ENCODE measurements at regions not wholly inside any gene's neighbourhood (a gene's known extent, or its start where the extent isn't known, plus 50 kb on each side); places are given as distances from the start of the nearest gene placed in this dataset.

GRCh38 chr12:75702477-75703093, 191.2 kb upstream of the KRR1 start:
- TF ChIP-seq EZH2phosphoT487 (IDR thresholded peaks at IDR 0.05; ENCODE audit: borderline replicate concordance, low read length), result no peak
- TF ChIP-seq, protein P1, sequence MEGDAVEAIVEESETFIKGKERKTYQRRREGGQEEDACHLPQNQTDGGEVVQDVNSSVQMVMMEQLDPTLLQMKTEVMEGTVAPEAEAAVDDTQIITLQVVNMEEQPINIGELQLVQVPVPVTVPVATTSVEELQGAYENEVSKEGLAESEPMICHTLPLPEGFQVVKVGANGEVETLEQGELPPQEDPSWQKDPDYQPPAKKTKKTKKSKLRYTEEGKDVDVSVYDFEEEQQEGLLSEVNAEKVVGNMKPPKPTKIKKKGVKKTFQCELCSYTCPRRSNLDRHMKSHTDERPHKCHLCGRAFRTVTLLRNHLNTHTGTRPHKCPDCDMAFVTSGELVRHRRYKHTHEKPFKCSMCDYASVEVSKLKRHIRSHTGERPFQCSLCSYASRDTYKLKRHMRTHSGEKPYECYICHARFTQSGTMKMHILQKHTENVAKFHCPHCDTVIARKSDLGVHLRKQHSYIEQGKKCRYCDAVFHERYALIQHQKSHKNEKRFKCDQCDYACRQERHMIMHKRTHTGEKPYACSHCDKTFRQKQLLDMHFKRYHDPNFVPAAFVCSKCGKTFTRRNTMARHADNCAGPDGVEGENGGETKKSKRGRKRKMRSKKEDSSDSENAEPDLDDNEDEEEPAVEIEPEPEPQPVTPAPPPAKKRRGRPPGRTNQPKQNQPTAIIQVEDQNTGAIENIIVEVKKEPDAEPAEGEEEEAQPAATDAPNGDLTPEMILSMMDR (conservative IDR thresholded peaks at IDR 0.05; ENCODE audit: low read depth, low read length), result no peak

All from PC-3 (cell line).